ENCODE measurements at regions not wholly inside any gene's neighbourhood (a gene's known extent, or its start where the extent isn't known, plus 50 kb on each side); places are given as distances from the start of the nearest gene placed in this dataset.

DNA sequence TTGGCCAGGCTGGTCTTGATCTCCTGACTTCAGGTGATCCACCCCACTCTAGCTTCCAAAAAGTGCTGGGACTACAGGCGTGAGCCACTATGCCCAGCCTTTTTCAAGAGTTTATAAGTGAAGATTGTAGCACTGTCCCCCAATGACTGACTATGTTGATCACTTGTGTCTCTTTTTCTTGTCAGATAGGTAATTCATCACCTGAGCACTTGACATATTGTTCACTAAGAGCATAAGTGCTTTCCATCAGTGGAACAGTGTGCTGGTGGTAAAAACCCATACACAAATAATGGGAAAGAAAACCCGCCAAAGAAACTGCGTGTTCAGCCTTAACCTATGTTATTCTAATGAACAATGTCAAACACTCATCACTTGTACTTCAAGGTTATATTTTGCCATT, 414.4 kb upstream of the CDH7 start:
- TF ChIP-seq EZH2phosphoT487 (IDR thresholded peaks at IDR 0.05; ENCODE audit: insufficient read depth, low read depth) (no peak), EZH2 (IDR thresholded peaks at IDR 0.05; ENCODE audit: insufficient read depth, poor library complexity, severe bottlenecking) (no peak)

Measured in GM23248 (cell line).